Inflammatory macrophage treated with lipopolysaccharide for 1 hour (primary cell): ENCODE measurements at regions not wholly inside any gene's neighbourhood (a gene's known extent, or its start where the extent isn't known, plus 50 kb on each side); places are given as distances from the start of the nearest gene placed in this dataset.

Source experiments
- DNase-seq, 2 donors: peaks; one replicate each; pipeline ENCODE4 v3.0.0-alpha.2; 2020 to 2022

GRCh38 chr12:19572920-19573558, 133.7 kb downstream of the AEBP2 start:
- DNase-seq = peak in 1 of 2 donors; percentile 49

GRCh38 chr12:19573866-19574265, 134.6 kb downstream of the AEBP2 start:
- no peak for DNase-seq

- DNase-seq = no peak
Observed at GRCh38 chr12:19574601-19575000, 135.3 kb downstream of the AEBP2 start.

GRCh38 chr12:19575337-19576243, 136.3 kb downstream of the AEBP2 start:
- no peak for DNase-seq

- DNase-seq = no peak
Observed at GRCh38 chr12:19576506-19577280, 137.4 kb downstream of the AEBP2 start.

GRCh38 chr12:19577281-19577530, 137.9 kb downstream of the AEBP2 start:
- no peak for DNase-seq

- DNase-seq = no peak
Observed at GRCh38 chr12:19584732-19585131, 145.4 kb downstream of the AEBP2 start.

- DNase-seq = peak; percentile 33 to 43
Observed at GRCh38 chr12:19588951-19589350, 149.7 kb downstream of the AEBP2 start.

- DNase-seq = no peak
Observed at GRCh38 chr12:19591951-19592350, 152.7 kb downstream of the AEBP2 start.

GRCh38 chr12:19596434-19597166, 157.3 kb downstream of the AEBP2 start:
- DNase-seq = no peak

GRCh38 chr12:19597167-19598026, 158.1 kb downstream of the AEBP2 start:
- DNase-seq = no peak

GRCh38 chr12:19605720-19606119, 166.4 kb downstream of the AEBP2 start:
- DNase-seq = no peak

GRCh38 chr12:19608039-19608438, 168.7 kb downstream of the AEBP2 start:
- no peak for DNase-seq

- DNase-seq = no peak
Observed at GRCh38 chr12:19613051-19613535, 173.8 kb downstream of the AEBP2 start.

- DNase-seq = no peak
Observed at GRCh38 chr12:19614601-19615383, 175.5 kb downstream of the AEBP2 start.

- no peak for DNase-seq
Observed at GRCh38 chr12:19615384-19615725, 176.1 kb downstream of the AEBP2 start.

- no peak for DNase-seq
Observed at GRCh38 chr12:19616781-19617180, 177.5 kb downstream of the AEBP2 start.

- DNase-seq = no peak
Observed at GRCh38 chr12:19620222-19620621, 180.9 kb downstream of the AEBP2 start.

GRCh38 chr12:19623751-19624399, 184.6 kb downstream of the AEBP2 start:
- no peak for DNase-seq

GRCh38 chr12:19624491-19624890, 185.2 kb downstream of the AEBP2 start:
- no peak for DNase-seq

GRCh38 chr12:19625551-19625950, 186.3 kb downstream of the AEBP2 start:
- DNase-seq = peak in 1 of 2 donors; percentile 22
